Endothelial cell of umbilical vein (primary cell): ENCODE measurements at regions not wholly inside any gene's neighbourhood (a gene's known extent, or its start where the extent isn't known, plus 50 kb on each side); places are given as distances from the start of the nearest gene placed in this dataset.

Source experiments
- BruUV-seq: library from RNA; stranded (reverse); fragments of 400-500 nt; replicated peaks from 2 replicates; lab custom pipeline; 2021; lab: Mats Ljungman, UMichigan
- CTCF ChIA-PET: fragments of 300-600, 350-600 bp; sonication (Branson Sonifier 250); formaldehyde crosslinking; loops from one replicate; lab custom pipeline; 2021; ENCODE audit warnings: antibody characterized with exemption, inconsistent platforms; lab: Charles Lee
- POLR2A ChIA-PET: fragments of 300-600, 350-600 bp; sonication (Branson Sonifier 250); formaldehyde crosslinking; loops from one replicate; lab custom pipeline; 2021; ENCODE audit warnings: antibody characterized with exemption, inconsistent platforms; lab: Charles Lee
- DNase-seq: peaks from one replicate; pipeline ENCODE4 v3.0.0-alpha.2; 2011; ENCODE audit warnings: low read depth, low spot score
- FAIRE-seq: peaks from 2 replicates; lab custom pipeline; 2011; peaks lifted over from hg19 to GRCh38; lab: Jason Lieb, UNC
- H2AFZ ChIP-seq: 2 replicates; pipeline ENCODE4 v1.6.0; 2012; ENCODE audit warnings: low read depth, low read length, control low read depth, inconsistent platforms
- H3K27ac ChIP-seq: 2 replicates; pipeline ENCODE4 v1.5.1; 2011; ENCODE audit warnings: low read depth, mild to moderate bottlenecking, control low read depth, low read length, moderate library complexity; ENCODE audit not compliant: insufficient read depth
- H3K27me3 ChIP-seq, 2 experiments: 2 replicates each; pipeline versions ENCODE4 v1.6.0 to v1.6.1; 2011; ENCODE audit warnings: low read length in 2 of 2, mixed read lengths in 1 of 2; ENCODE audit not compliant: control insufficient read depth in 2 of 2, insufficient read depth in 2 of 2
- H3K36me3 ChIP-seq, 2 experiments: 2 replicates in 1 of 2; 3 replicates in 1 of 2; pipeline ENCODE4 v1.5.1; 2011; ENCODE audit warnings: low read length in 2 of 2, mild to moderate bottlenecking in 1 of 2, moderate library complexity in 1 of 2; ENCODE audit not compliant: control insufficient read depth in 2 of 2, insufficient read depth in 2 of 2; ENCODE audit errors: extremely low read depth in 1 of 2
- H3K4me1 ChIP-seq: 3 replicates; pipeline ENCODE4 v1.5.1; 2011; ENCODE audit warnings: mild to moderate bottlenecking, low read length; ENCODE audit not compliant: control insufficient read depth, insufficient read depth; ENCODE audit errors: extremely low read depth
- H3K4me2 ChIP-seq: 2 replicates; pipeline ENCODE4 v1.6.1; 2011; ENCODE audit warnings: low read length, control low read depth, mixed read lengths; ENCODE audit not compliant: insufficient read depth
- H3K4me3 ChIP-seq, 3 experiments: fragments of 200-600 bp in 1 of 3; sonication (generic), shearing (Covaris generic) in 1 of 3; replicated peaks in 1 of 3; 2 replicates each; pipeline ENCODE4 v1.5.1; 2011 to 2016; ENCODE audit warnings: control low read depth in 3 of 3, low read length in 3 of 3, mild to moderate bottlenecking in 2 of 3, inconsistent platforms in 1 of 3, low read depth in 1 of 3, moderate library complexity in 1 of 3; ENCODE audit not compliant: insufficient read depth in 1 of 3
- H3K79me2 ChIP-seq: 2 replicates; pipeline ENCODE4 v1.6.0; 2012; ENCODE audit warnings: low read length, inconsistent platforms; ENCODE audit not compliant: control insufficient read depth, insufficient read depth
- H3K9ac ChIP-seq: replicated peaks from 2 replicates; pipeline ENCODE3; 2011; ENCODE audit warnings: low read length, control low read depth; ENCODE audit not compliant: insufficient read depth; ENCODE audit errors: extremely low read depth
- H3K9me1 ChIP-seq: replicated peaks from 3 replicates; pipeline ENCODE4 v1.6.0; 2011; ENCODE audit warnings: mild to moderate bottlenecking, low read length; ENCODE audit not compliant: control insufficient read depth, insufficient read depth; ENCODE audit errors: extremely low read depth
- H3K9me3 ChIP-seq: replicated peaks from 2 replicates; pipeline ENCODE4 v1.5.1; 2012; ENCODE audit warnings: low read length, inconsistent platforms; ENCODE audit not compliant: control insufficient read depth, insufficient read depth
- H4K20me1 ChIP-seq: replicated peaks from 2 replicates; pipeline ENCODE3; 2011; ENCODE audit warnings: mild to moderate bottlenecking, low read length; ENCODE audit not compliant: control insufficient read depth, insufficient read depth; ENCODE audit errors: extremely low read depth
- CTCF ChIP-seq, 2 donors: IDR thresholded peaks; 1 replicate in 1 of 2; 2 replicates in 1 of 2; pipeline ENCODE4 v1.5.1; 2011; ENCODE audit warnings: low read length in 2 of 2, mild to moderate bottlenecking in 2 of 2, moderate library complexity in 2 of 2, control low read depth in 1 of 2, inconsistent platforms in 1 of 2, low read depth in 1 of 2; ENCODE audit not compliant: insufficient read depth in 1 of 2; ENCODE audit errors: extremely low read depth in 1 of 2
- EZH2 ChIP-seq: IDR thresholded peaks from 2 replicates; pipeline ENCODE4 v1.6.1; 2012; ENCODE audit warnings: borderline replicate concordance, low read depth, mild to moderate bottlenecking, moderate library complexity, low read length, inconsistent platforms; ENCODE audit not compliant: severe bottlenecking
- FOS ChIP-seq: IDR thresholded peaks from 2 replicates; pipeline ENCODE4 v1.6.1; 2011; ENCODE audit warnings: mild to moderate bottlenecking, low read length, moderate library complexity, borderline replicate concordance; ENCODE audit not compliant: insufficient read depth
- GATA2 ChIP-seq: IDR thresholded peaks from 2 replicates; pipeline ENCODE4 v1.7.0; 2011; ENCODE audit warnings: low read depth, mild to moderate bottlenecking, moderate library complexity, mixed read lengths, low read length; ENCODE audit not compliant: insufficient read length, insufficient read depth
- JUN ChIP-seq: IDR thresholded peaks from 2 replicates; pipeline ENCODE4 v1.6.1; 2011; ENCODE audit warnings: borderline replicate concordance, low read depth; ENCODE audit not compliant: insufficient read length, insufficient read depth
- MYC ChIP-seq: IDR thresholded peaks from one replicate; pipeline ENCODE4 v1.6.1; 2011; ENCODE audit warnings: mild to moderate bottlenecking, low read depth, low read length
- POLR2A ChIP-seq: IDR thresholded peaks from 2 replicates; pipeline ENCODE4 v1.6.1; 2012; ENCODE audit warnings: low read depth, mild to moderate bottlenecking, control low read depth, low read length
- POLR2AphosphoS5 ChIP-seq: IDR thresholded peaks from 2 replicates; pipeline ENCODE4 v1.6.1; 2012; ENCODE audit warnings: low read depth, mild to moderate bottlenecking, control low read depth, low read length, moderate library complexity; ENCODE audit not compliant: insufficient read depth
- dilution Hi-C: fragments of 300-500 bp; cut with MboI; formaldehyde crosslinking; loops from one replicate; pipeline ENCODE4 v1.15.0; 2019; ENCODE audit warnings: low sequenced_read_pairs; ENCODE audit not compliant: extremely low pct_ligation_motif_present
- intact Hi-C: fragments of 100-400 bp; cut with micrococcal nuclease; formaldehyde crosslinking; loops from one replicate; pipeline ENCODE4 v1.10.0; 2022
- TF ChIP-seq, protein P1 (sequence below): IDR thresholded peaks from 2 replicates; pipeline ENCODE4 v1.6.1; 2011; ENCODE audit not compliant: insufficient read depth, insufficient read length

- ChIA-PET CTCF (interaction anchor here (0.5 kb wide), 1 partner anchor 283 kb away, joined by 4 read pairs; no protein-coding TSS in a partner anchor), POLR2A (no interaction called here)
- dilution Hi-C loops (no loop called here), intact Hi-C loops (no loop called here)
- FAIRE-seq = no peak
- Histone ChIP-seq H3K9me3 (no peaks in the 10 kb centered on the region), H2AFZ (no peak overlapping the region), H3K9ac (no peak overlapping the region), H3K27me3 (peaks cover 9 to 16% of the 10 kb centered on the region in 2 experiments), H4K20me1 (no peaks in the 10 kb centered on the region), H3K27ac (no peak overlapping the region), H3K4me3 (no peak overlapping the region), H3K79me2 (no peaks in the 10 kb centered on the region), H3K9me1 (no peaks in the 10 kb centered on the region), H3K4me1 (no peaks in the 10 kb centered on the region), H3K4me2 (no peak overlapping the region), H3K36me3 (no peaks in the 10 kb centered on the region)
- TF ChIP-seq EZH2 = no peak
- TF ChIP-seq MYC = no peak
- no peak for TF ChIP-seq GATA2
- TF ChIP-seq FOS = no peak
- TF ChIP-seq, protein P1, sequence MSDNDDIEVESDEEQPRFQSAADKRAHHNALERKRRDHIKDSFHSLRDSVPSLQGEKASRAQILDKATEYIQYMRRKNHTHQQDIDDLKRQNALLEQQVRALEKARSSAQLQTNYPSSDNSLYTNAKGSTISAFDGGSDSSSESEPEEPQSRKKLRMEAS = no peak
- TF ChIP-seq POLR2AphosphoS5 = no peak
- TF ChIP-seq CTCF (IDR thresholded peaks at IDR 0.05; ENCODE audit: extremely low read depth in 1 of 2, insufficient read depth in 1 of 2, low read depth in 1 of 2, low read length in 2 of 2) = no peak
- no peak for TF ChIP-seq JUN
- no peak for TF ChIP-seq POLR2A
- BruUV-seq = no TSS peak
- DNase-seq = no peak
Observed at GRCh38 chr10:33759191-33759590, 424.7 kb upstream of the NRP1 start.
